Spleen (tissue), 7 donors: ENCODE measurements at regions not wholly inside any gene's neighbourhood (a gene's known extent, or its start where the extent isn't known, plus 50 kb on each side); places are given as distances from the start of the nearest gene placed in this dataset.

Experiments
- POLR2A ChIP-seq, 3 donors: fragments of 450-650 bp; IDR thresholded peaks; one replicate each; pipeline ENCODE4 v1.5.1; 2017; ENCODE audit warnings: antibody characterized with exemption in 3 of 3, mild to moderate bottlenecking in 1 of 3
- TF ChIP-seq, protein P1 (sequence below), 11 experiments: fragments of 200-600 bp in 7 of 11; fragments of 450-650 bp in 4 of 11; sonication (generic) in 4 of 11; IDR thresholded peaks in 8 of 11; conservative IDR thresholded peaks in 3 of 11; 1 replicate in 7 of 11; 2 replicates in 4 of 11; pipeline versions ENCODE4 v1.4.0 to v1.8.0; 2016 to 2021; ENCODE audit warnings: antibody characterized with exemption in 11 of 11, inconsistent platforms in 4 of 11, mild to moderate bottlenecking in 1 of 11
- donor health status: DM: no; HTN: no; CAD: no; lungs with moderate emphysema.
- donor health status: DM: no; HTN: no; CAD: no.
- donor health status: DM: no; HTN: no; CAD: no.

DNA sequence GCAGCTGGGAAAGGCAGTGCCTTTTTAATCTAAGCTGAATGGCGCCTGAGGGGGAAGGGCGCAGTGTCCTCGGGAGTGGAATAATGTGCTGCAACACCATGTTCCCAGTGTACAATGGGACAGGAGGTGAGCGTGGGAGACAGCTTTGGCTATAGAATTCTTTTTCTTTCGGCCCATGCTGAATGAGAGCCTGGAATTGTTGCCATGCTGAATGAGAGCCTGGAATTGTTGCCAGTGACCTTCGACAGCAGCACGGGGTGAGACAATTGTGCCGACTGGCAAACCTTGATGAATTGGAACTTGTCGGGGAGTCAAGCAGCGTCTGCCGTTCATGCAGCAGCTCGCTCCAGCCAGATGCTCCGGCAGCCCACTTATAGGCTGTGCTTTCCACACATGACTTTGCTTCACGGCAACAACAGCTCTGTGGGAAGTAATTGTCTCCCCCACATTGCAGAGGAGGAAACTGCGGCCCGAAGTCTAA lies 141.4 kb upstream of the E2F8 start:
- TF ChIP-seq, protein P1, sequence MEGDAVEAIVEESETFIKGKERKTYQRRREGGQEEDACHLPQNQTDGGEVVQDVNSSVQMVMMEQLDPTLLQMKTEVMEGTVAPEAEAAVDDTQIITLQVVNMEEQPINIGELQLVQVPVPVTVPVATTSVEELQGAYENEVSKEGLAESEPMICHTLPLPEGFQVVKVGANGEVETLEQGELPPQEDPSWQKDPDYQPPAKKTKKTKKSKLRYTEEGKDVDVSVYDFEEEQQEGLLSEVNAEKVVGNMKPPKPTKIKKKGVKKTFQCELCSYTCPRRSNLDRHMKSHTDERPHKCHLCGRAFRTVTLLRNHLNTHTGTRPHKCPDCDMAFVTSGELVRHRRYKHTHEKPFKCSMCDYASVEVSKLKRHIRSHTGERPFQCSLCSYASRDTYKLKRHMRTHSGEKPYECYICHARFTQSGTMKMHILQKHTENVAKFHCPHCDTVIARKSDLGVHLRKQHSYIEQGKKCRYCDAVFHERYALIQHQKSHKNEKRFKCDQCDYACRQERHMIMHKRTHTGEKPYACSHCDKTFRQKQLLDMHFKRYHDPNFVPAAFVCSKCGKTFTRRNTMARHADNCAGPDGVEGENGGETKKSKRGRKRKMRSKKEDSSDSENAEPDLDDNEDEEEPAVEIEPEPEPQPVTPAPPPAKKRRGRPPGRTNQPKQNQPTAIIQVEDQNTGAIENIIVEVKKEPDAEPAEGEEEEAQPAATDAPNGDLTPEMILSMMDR (IDR thresholded peaks at IDR 0.05 in 8 of 11, conservative IDR thresholded peaks at IDR 0.05 in 3 of 11), result no peak
- no peak for TF ChIP-seq POLR2A (IDR thresholded peaks at IDR 0.05)
